Activated CD4-positive, alpha-beta T cell treated with anti-CD3 and anti-CD28 coated beads for 36 hours (primary cell): ENCODE measurements at regions not wholly inside any gene's neighbourhood (a gene's known extent, or its start where the extent isn't known, plus 50 kb on each side); places are given as distances from the start of the nearest gene placed in this dataset.

Source experiments
- ATAC-seq: fragments of 200-7000 bp; cut with Tn5 transposase; one replicate; pipeline ENCODE4 v1.10.0; 2021; ENCODE audit warnings: mild to moderate bottlenecking, moderate library complexity
- CTCF ChIA-PET: fragments of 350-600 bp; sonication (Branson Sonifier 250); formaldehyde crosslinking; loops from one replicate; lab custom pipeline; 2021; ENCODE audit warnings: antibody characterized with exemption; lab: Charles Lee
- POLR2A ChIA-PET: fragments of 350-600 bp; sonication (Branson Sonifier 250); formaldehyde crosslinking; loops from one replicate; lab custom pipeline; 2021; ENCODE audit warnings: antibody characterized with exemption, inconsistent platforms; lab: Charles Lee
- DNase-seq: peaks from one replicate; pipeline ENCODE4 v3.0.0-alpha.2; 2020
- H3K27ac Mint-ChIP-seq: one replicate; pipeline ENCODE4 v1.8.0; 2021; ENCODE audit warnings: mixed read lengths
- H3K27me3 Mint-ChIP-seq: one replicate; pipeline ENCODE4 v1.8.0; 2021; ENCODE audit warnings: mixed read lengths
- H3K36me3 Mint-ChIP-seq: one replicate; pipeline ENCODE4 v1.8.0; 2021; ENCODE audit warnings: low read depth, mixed read lengths
- H3K4me1 Mint-ChIP-seq: one replicate; pipeline ENCODE4 v1.8.0; 2021; ENCODE audit warnings: mixed read lengths
- H3K4me3 Mint-ChIP-seq: one replicate; pipeline ENCODE4 v1.8.0; 2021; ENCODE audit warnings: mild to moderate bottlenecking, moderate library complexity, mixed read lengths
- H3K9me3 Mint-ChIP-seq: one replicate; pipeline ENCODE4 v1.8.0; 2021; ENCODE audit warnings: low read depth, mixed read lengths
- intact Hi-C, 2 experiments: fragments of 100-400 bp; cut with DNase I in 1 of 2; cut with micrococcal nuclease in 1 of 2; formaldehyde crosslinking; loops; one replicate each; pipeline versions ENCODE4 v1.14.2 to v1.15.1; 2022 to 2024; cut with DNase I, micrococcal nuclease

- ATAC-seq (no peak), DNase-seq (no peak)
- intact Hi-C loops, result no loop called here
- Mint-ChIP-seq H3K27me3 (no peaks in the 10 kb centered on the region), H3K27ac (no peak overlapping the region), H3K9me3 (peaks cover 6% of the 10 kb centered on the region), H3K4me3 (no peak overlapping the region), H3K36me3 (no peaks in the 10 kb centered on the region), H3K4me1 (no peaks in the 10 kb centered on the region)
- ChIA-PET POLR2A (no interaction called here), CTCF (no interaction called here)
These were observed 56.3 kb upstream of the NCKAP5 start for GRCh38 chr2:133624551-133624950.

GRCh38 chr2:133627741-133628140 is 59.5 kb upstream of the NCKAP5 start:
- Mint-ChIP-seq H3K27me3 (no peaks in the 10 kb centered on the region), H3K4me1 (no peaks in the 10 kb centered on the region), H3K27ac (no peak overlapping the region), H3K36me3 (no peaks in the 10 kb centered on the region), H3K4me3 (no peak overlapping the region), H3K9me3 (peaks cover 6% of the 10 kb centered on the region)
- intact Hi-C loops, result no loop called here
- ChIA-PET CTCF (no interaction called here), POLR2A (no interaction called here)
- ATAC-seq (no peak), DNase-seq (no peak)

DNA sequence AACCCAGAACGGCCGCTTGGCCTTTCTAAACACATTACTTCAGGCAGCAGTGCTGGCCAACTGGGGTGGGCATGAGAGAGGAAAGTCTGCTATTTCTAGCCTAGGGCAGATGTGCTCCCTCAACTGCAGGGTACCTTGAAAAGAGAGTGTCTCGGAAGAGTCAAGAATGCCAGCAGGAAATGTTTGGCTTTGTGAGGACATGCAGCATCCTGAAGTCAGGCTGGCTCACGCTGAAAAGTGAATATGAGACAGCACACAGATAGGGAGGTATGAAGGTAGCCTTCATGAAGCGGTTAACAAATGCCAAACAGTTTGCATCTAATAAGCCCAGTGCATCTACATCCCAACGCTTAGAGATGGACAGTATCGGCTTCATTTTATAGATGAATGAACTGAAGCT is 65.0 kb upstream of the NCKAP5 start:
- CTCF ChIA-PET, result no interaction called here
- H3K4me1 Mint-ChIP-seq, result no peaks in the 10 kb centered on the region
- no peak for ATAC-seq
- no peak overlapping the region for H3K4me3 Mint-ChIP-seq
- DNase-seq, result no peak
- intact Hi-C loops, result no loop called here
- H3K36me3 Mint-ChIP-seq, result no peaks in the 10 kb centered on the region
- POLR2A ChIA-PET, result no interaction called here
- no peak overlapping the region for H3K27ac Mint-ChIP-seq
- peaks cover 2% of the 10 kb centered on the region for H3K9me3 Mint-ChIP-seq
- H3K27me3 Mint-ChIP-seq, result no peaks in the 10 kb centered on the region

DNA sequence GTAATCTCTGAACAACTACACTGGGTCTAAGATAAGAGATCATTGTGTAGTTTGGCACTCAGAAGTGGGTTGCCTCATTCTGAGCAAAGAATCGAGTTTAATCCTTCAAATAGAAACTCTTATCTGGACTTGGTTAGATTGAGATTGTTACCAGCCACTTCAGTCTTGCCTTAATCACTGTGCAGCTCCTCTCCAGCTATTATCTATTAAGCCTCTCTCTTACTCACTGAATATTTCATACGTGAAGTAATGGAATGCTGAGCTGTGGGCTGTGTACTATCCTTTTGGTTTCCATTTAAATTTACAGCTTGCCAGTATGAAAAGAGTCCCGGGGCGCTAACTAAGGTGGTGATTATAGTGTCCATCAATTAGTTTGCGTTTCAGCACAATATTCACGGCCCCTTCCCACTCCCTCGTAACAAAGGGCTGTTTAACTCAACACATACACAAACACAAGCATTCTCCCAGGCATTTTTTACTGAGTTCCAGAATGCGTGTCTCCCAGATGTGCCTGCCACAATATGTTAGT is 65.7 kb upstream of the NCKAP5 start:
- no peaks in the 10 kb centered on the region for H3K27me3 Mint-ChIP-seq
- H3K4me1 Mint-ChIP-seq, result no peaks in the 10 kb centered on the region
- POLR2A ChIA-PET, result no interaction called here
- intact Hi-C loops, result no loop called here
- peaks cover 2% of the 10 kb centered on the region for H3K9me3 Mint-ChIP-seq
- no peak overlapping the region for H3K27ac Mint-ChIP-seq
- DNase-seq, result no peak
- ATAC-seq, result no peak
- no peaks in the 10 kb centered on the region for H3K36me3 Mint-ChIP-seq
- no peak overlapping the region for H3K4me3 Mint-ChIP-seq
- CTCF ChIA-PET, result no interaction called here

DNA sequence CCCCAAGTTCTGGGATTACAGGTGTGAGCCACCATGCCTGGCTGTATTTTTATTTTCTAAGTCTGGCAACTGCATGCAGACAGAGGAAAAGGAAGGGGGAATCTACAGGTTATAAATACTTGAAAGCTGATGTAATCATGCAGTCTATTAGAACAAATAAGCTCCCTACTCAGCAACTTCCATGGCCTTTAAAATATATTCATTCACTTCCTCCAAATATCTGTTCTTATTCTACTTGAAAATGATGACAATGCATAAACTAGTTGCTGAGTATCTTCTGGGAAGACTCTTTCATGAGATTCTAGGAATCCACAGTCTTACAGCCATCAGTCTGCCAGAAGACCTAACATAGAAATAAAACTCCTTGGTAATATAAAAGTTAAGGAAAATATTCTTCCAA is 66.9 kb upstream of the NCKAP5 start:
- no peaks in the 10 kb centered on the region for H3K36me3 Mint-ChIP-seq
- no peaks in the 10 kb centered on the region for H3K9me3 Mint-ChIP-seq
- intact Hi-C loops, result no loop called here
- no peak overlapping the region for H3K27ac Mint-ChIP-seq
- no peak for ATAC-seq
- no peaks in the 10 kb centered on the region for H3K4me1 Mint-ChIP-seq
- ChIA-PET CTCF (interaction anchor here (1.0 kb wide), 1 partner anchor 26 kb away, joined by 3 read pairs; no protein-coding TSS in a partner anchor), POLR2A (no interaction called here)
- no peak overlapping the region for H3K4me3 Mint-ChIP-seq
- no peaks in the 10 kb centered on the region for H3K27me3 Mint-ChIP-seq
- no peak for DNase-seq

- H3K4me1 Mint-ChIP-seq, result no peaks in the 10 kb centered on the region
- ATAC-seq, result no peak
- H3K4me3 Mint-ChIP-seq, result no peak overlapping the region
- ChIA-PET POLR2A (no interaction called here), CTCF (interaction anchor here (1.0 kb wide), 1 partner anchor 27 kb away, joined by 3 read pairs; no protein-coding TSS in a partner anchor)
- no peaks in the 10 kb centered on the region for H3K36me3 Mint-ChIP-seq
- intact Hi-C loops, result no loop called here
- no peaks in the 10 kb centered on the region for H3K27me3 Mint-ChIP-seq
- H3K9me3 Mint-ChIP-seq, result no peaks in the 10 kb centered on the region
- no peak overlapping the region for H3K27ac Mint-ChIP-seq
- DNase-seq, result no peak
These were observed 68.0 kb upstream of the NCKAP5 start for GRCh38 chr2:133636287-133636686.

DNA sequence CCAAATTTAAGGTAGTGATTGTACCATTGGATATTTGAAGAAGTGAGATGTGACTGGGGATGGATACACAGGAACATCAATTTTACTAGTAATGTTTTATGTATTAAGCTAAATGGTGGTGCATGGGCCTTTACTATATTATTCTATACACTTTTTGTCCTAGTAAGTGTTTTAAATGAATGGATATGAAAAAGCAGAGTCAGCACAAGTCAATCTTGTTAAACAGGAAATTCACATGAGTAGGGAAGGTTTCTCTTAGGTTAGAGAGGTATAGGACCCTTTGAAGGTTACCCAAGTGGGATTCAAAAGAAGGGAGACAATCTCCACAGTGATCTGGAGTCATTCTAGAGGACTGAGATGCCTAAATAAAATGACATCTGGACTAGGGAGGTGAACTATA is 71.8 kb upstream of the NCKAP5 start:
- ChIA-PET POLR2A (no interaction called here), CTCF (no interaction called here)
- intact Hi-C loops, result no loop called here
- Mint-ChIP-seq H3K4me1 (no peaks in the 10 kb centered on the region), H3K9me3 (no peaks in the 10 kb centered on the region), H3K4me3 (no peak overlapping the region), H3K27ac (no peak overlapping the region), H3K27me3 (peaks cover 6% of the 10 kb centered on the region), H3K36me3 (no peaks in the 10 kb centered on the region)
- ATAC-seq, result no peak
- no peak for DNase-seq

- no peaks in the 10 kb centered on the region for H3K9me3 Mint-ChIP-seq
- ATAC-seq, result no peak
- intact Hi-C loops, result no loop called here
- H3K36me3 Mint-ChIP-seq, result no peaks in the 10 kb centered on the region
- no peaks in the 10 kb centered on the region for H3K4me1 Mint-ChIP-seq
- H3K27ac Mint-ChIP-seq, result no peak overlapping the region
- peaks cover 6% of the 10 kb centered on the region for H3K27me3 Mint-ChIP-seq
- H3K4me3 Mint-ChIP-seq, result no peak overlapping the region
- ChIA-PET POLR2A (no interaction called here), CTCF (no interaction called here)
- no peak for DNase-seq
These were observed 73.2 kb upstream of the NCKAP5 start for GRCh38 chr2:133641497-133641896.

GRCh38 chr2:133641942-133642725 is 73.9 kb upstream of the NCKAP5 start:
- no peak for DNase-seq
- intact Hi-C loops, result no loop called here
- Mint-ChIP-seq H3K36me3 (no peaks in the 10 kb centered on the region), H3K4me3 (no peak overlapping the region), H3K27ac (no peak overlapping the region), H3K27me3 (peaks cover 6% of the 10 kb centered on the region), H3K9me3 (no peaks in the 10 kb centered on the region), H3K4me1 (no peaks in the 10 kb centered on the region)
- ChIA-PET POLR2A (no interaction called here), CTCF (no interaction called here)
- no peak for ATAC-seq

GRCh38 chr2:133642791-133643191 is 74.5 kb upstream of the NCKAP5 start:
- H3K4me3 Mint-ChIP-seq, result no peak overlapping the region
- POLR2A ChIA-PET, result no interaction called here
- ATAC-seq (no peak), DNase-seq (no peak)
- H3K9me3 Mint-ChIP-seq, result no peaks in the 10 kb centered on the region
- CTCF ChIA-PET, result interaction anchor here (0.6 to 0.9 kb wide), 2 partner anchors 121 to 489 kb away, joined by 3 to 6 read pairs; no protein-coding TSS in a partner anchor
- no peak overlapping the region for H3K27ac Mint-ChIP-seq
- no peaks in the 10 kb centered on the region for H3K36me3 Mint-ChIP-seq
- peaks cover 6% of the 10 kb centered on the region for H3K27me3 Mint-ChIP-seq
- no peaks in the 10 kb centered on the region for H3K4me1 Mint-ChIP-seq
- intact Hi-C loops, result no loop called here

DNA sequence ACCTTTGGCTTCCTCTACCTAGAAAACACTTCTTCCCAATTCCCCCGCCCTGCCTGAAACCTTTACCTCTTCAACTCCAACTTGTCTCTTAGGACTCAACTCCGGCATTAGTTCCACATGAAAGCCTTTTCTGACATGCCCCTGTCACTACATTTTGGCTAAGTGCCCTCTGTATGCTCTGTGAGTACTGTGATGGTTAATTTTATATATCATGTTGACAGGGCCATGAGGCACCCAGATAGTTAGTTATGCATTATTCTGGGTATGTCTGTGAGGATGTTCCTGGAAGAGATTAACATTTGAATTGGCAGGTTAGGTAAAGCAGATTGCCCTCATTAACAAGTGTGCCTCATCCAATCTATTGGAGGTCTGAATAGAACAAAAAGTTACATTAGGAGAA is 75.6 kb upstream of the NCKAP5 start:
- DNase-seq (no peak), ATAC-seq (no peak)
- Mint-ChIP-seq H3K36me3 (no peaks in the 10 kb centered on the region), H3K27ac (no peak overlapping the region), H3K9me3 (no peaks in the 10 kb centered on the region), H3K27me3 (peaks cover 6% of the 10 kb centered on the region), H3K4me1 (no peaks in the 10 kb centered on the region), H3K4me3 (no peak overlapping the region)
- intact Hi-C loops, result no loop called here
- CTCF ChIA-PET, result interaction anchor here (0.6 kb wide), 1 partner anchor 1253 kb away, joined by 3 read pairs; no protein-coding TSS in a partner anchor
- POLR2A ChIA-PET, result no interaction called here

DNA sequence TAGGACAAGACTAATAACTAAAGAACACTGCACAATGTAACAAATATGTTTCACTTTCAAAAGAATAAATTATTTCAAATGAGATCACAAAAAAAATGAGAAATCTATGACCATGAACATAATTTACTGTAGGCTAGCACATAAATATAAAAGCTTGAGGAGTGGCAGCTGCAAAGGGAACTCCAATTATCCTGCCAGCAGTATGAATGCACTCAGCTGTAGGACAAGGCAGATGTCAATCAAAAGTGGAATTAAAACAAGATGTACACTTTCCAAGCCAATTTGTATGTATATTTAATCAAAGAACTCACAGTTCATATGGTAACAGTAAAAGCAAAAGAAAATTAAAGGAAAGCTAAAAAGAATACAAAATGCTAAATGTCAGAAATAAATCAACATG is 76.6 kb upstream of the NCKAP5 start:
- CTCF ChIA-PET, result no interaction called here

More for the DNA sequence above, 76.6 kb upstream of the NCKAP5 start:
- no peak overlapping the region for H3K27ac Mint-ChIP-seq
- ATAC-seq, result no peak
- H3K9me3 Mint-ChIP-seq, result peaks cover 2% of the 10 kb centered on the region
- H3K27me3 Mint-ChIP-seq, result peaks cover 6% of the 10 kb centered on the region
- no peaks in the 10 kb centered on the region for H3K4me1 Mint-ChIP-seq
- POLR2A ChIA-PET, result no interaction called here
- intact Hi-C loops, result no loop called here
- no peak for DNase-seq
- no peaks in the 10 kb centered on the region for H3K36me3 Mint-ChIP-seq
- no peak overlapping the region for H3K4me3 Mint-ChIP-seq
